H1 (cell line): ENCODE measurements at regions not wholly inside any gene's neighbourhood (a gene's known extent, or its start where the extent isn't known, plus 50 kb on each side); places are given as distances from the start of the nearest gene placed in this dataset.
"Not testable (repeated sequence)": the region's sequence is repeated elsewhere in the genome, so short reads cannot be mapped to it uniquely, and the experiment has no call there.

Experiments
- CTCF ChIA-PET: fragments of 300-600 bp; sonication (Branson Sonifier 250); formaldehyde crosslinking; loops from one replicate; lab custom pipeline; 2021; ENCODE audit not compliant: partially characterized antibody; lab: Charles Lee
- POLR2A ChIA-PET: fragments of 300-600 bp; sonication (Branson Sonifier 250); formaldehyde crosslinking; loops from one replicate; lab custom pipeline; 2021; ENCODE audit warnings: inconsistent platforms; ENCODE audit not compliant: partially characterized antibody; lab: Charles Lee
- DNase-seq, 2 experiments: peaks; one replicate each; pipeline versions ENCODE4 v3.0.0 to v3.0.0-alpha.2; 2010 to 2022; ENCODE audit warnings: low spot score in 2 of 2, low read depth in 1 of 2, mixed read lengths in 1 of 2
- FAIRE-seq: peaks from 2 replicates; lab custom pipeline; 2011; peaks lifted over from hg19 to GRCh38; lab: Jason Lieb, UNC
- H2AFZ ChIP-seq: 2 replicates; pipeline ENCODE4 v1.8.1; 2012; ENCODE audit warnings: low read length, inconsistent platforms
- H2AK5ac ChIP-seq: 2 replicates; pipeline ENCODE4 v1.6.1; 2013; ENCODE audit warnings: low read depth, low read length
- H2BK120ac ChIP-seq: replicated peaks from 2 replicates; pipeline ENCODE3; 2013; ENCODE audit warnings: low read depth, low read length, inconsistent platforms
- H2BK12ac ChIP-seq: 2 replicates; pipeline ENCODE4 v1.6.1; 2013; ENCODE audit warnings: low read depth, low read length
- H2BK15ac ChIP-seq: 2 replicates; pipeline ENCODE4 v1.6.1; 2013; ENCODE audit warnings: low read length
- H2BK20ac ChIP-seq: 2 replicates; pipeline ENCODE4 v1.6.1; 2013; ENCODE audit warnings: low read length
- H2BK5ac ChIP-seq: 2 replicates; pipeline ENCODE4 v1.6.1; 2013; ENCODE audit warnings: low read depth, low read length
- H3K14ac ChIP-seq: 2 replicates; pipeline ENCODE4 v1.6.1; 2013; ENCODE audit warnings: inconsistent platforms; ENCODE audit not compliant: insufficient read length
- H3K18ac ChIP-seq: 2 replicates; pipeline ENCODE4 v1.6.1; 2013; ENCODE audit warnings: low read length; ENCODE audit errors: extremely low read depth
- H3K23ac ChIP-seq: 2 replicates; pipeline ENCODE4 v1.6.1; 2013; ENCODE audit warnings: inconsistent platforms; ENCODE audit not compliant: insufficient read length
- H3K23me2 ChIP-seq: 2 replicates; pipeline ENCODE4 v1.6.1; 2013; ENCODE audit warnings: low read depth, low read length
- H3K27ac ChIP-seq: 2 replicates; pipeline ENCODE4 v1.6.1; 2011; ENCODE audit warnings: low read depth, low read length, inconsistent platforms
- H3K27me3 ChIP-seq, 4 experiments: replicated peaks in 1 of 4; 1 replicate in 1 of 4; 2 replicates in 3 of 4; pipeline versions ENCODE4 v1.6.1 to v1.8.1; 2011 to 2013; ENCODE audit warnings: low read length in 3 of 4, mild to moderate bottlenecking in 3 of 4, inconsistent platforms in 2 of 4, mixed read lengths in 2 of 4, moderate library complexity in 1 of 4; ENCODE audit not compliant: control insufficient read depth in 3 of 4, insufficient read depth in 3 of 4; ENCODE audit errors: extremely low read depth in 1 of 4
- H3K36me3 ChIP-seq, 4 experiments: 2 replicates each; pipeline versions ENCODE4 v1.6.1 to v1.8.1; 2011 to 2013; ENCODE audit warnings: mild to moderate bottlenecking in 4 of 4, low read length in 3 of 4, moderate library complexity in 2 of 4, control low read depth in 1 of 4, inconsistent platforms in 1 of 4; ENCODE audit not compliant: insufficient read depth in 4 of 4, control insufficient read depth in 2 of 4
- H3K4ac ChIP-seq: replicated peaks from 2 replicates; pipeline ENCODE3; 2013; ENCODE audit warnings: low read length, low read depth, mixed read lengths, inconsistent platforms; ENCODE audit not compliant: insufficient read length
- H3K4me1 ChIP-seq, 4 experiments: replicated peaks in 1 of 4; 1 replicate in 1 of 4; 2 replicates in 3 of 4; pipeline versions ENCODE4 v1.6.1 to v1.8.1; 2011 to 2013; ENCODE audit warnings: low read length in 3 of 4, inconsistent platforms in 2 of 4, mixed read lengths in 1 of 4; ENCODE audit not compliant: insufficient read depth in 4 of 4, control insufficient read depth in 3 of 4
- H3K4me2 ChIP-seq, 2 experiments: 2 replicates each; pipeline versions ENCODE4 v1.6.1 to v1.8.1; 2011 to 2013; ENCODE audit warnings: low read depth in 2 of 2, low read length in 2 of 2, control low read depth in 1 of 2, inconsistent platforms in 1 of 2, mild to moderate bottlenecking in 1 of 2; ENCODE audit not compliant: insufficient read depth in 1 of 2
- H3K4me3 ChIP-seq, 4 experiments: fragments of 200-600, 300-600 bp in 1 of 4; sonication (generic), shearing (Covaris generic), sonication (Bioruptor Twin) in 1 of 4; 2 replicates each; pipeline versions ENCODE4 v1.5.1 to v1.8.1; 2011 to 2016; ENCODE audit warnings: low read length in 4 of 4, low read depth in 3 of 4, control low read depth in 2 of 4, inconsistent platforms in 2 of 4, mild to moderate bottlenecking in 2 of 4, mixed read lengths in 1 of 4, moderate library complexity in 1 of 4; ENCODE audit not compliant: insufficient read depth in 2 of 4; ENCODE audit errors: extremely low read depth in 1 of 4
- H3K56ac ChIP-seq: replicated peaks from 2 replicates; pipeline ENCODE3; 2013; ENCODE audit warnings: low read depth, mild to moderate bottlenecking, mixed read lengths, low read length, inconsistent platforms; ENCODE audit not compliant: insufficient read length
- H3K79me1 ChIP-seq: 2 replicates; pipeline ENCODE4 v1.6.1; 2013; ENCODE audit warnings: low read depth, low read length, control low read depth
- H3K79me2 ChIP-seq, 2 experiments: 2 replicates each; pipeline versions ENCODE4 v1.6.1 to v1.8.1; 2012 to 2013; ENCODE audit warnings: low read length in 2 of 2, mild to moderate bottlenecking in 2 of 2, inconsistent platforms in 1 of 2; ENCODE audit not compliant: insufficient read depth in 2 of 2, control insufficient read depth in 1 of 2
- H3K9ac ChIP-seq, 4 experiments: replicated peaks in 1 of 4; 1 replicate in 1 of 4; 2 replicates in 3 of 4; pipeline versions ENCODE4 v1.6.1 to v1.8.1; 2011 to 2013; ENCODE audit warnings: low read depth in 3 of 4, low read length in 3 of 4, control low read depth in 2 of 4, mild to moderate bottlenecking in 2 of 4, moderate library complexity in 2 of 4, inconsistent platforms in 1 of 4; ENCODE audit errors: extremely low read depth in 1 of 4
- H3K9me3 ChIP-seq, 2 experiments: 2 replicates each; pipeline versions ENCODE4 v1.6.1 to v1.8.1; 2012 to 2013; ENCODE audit warnings: mild to moderate bottlenecking in 2 of 2, moderate library complexity in 2 of 2, control low read depth in 1 of 2, inconsistent platforms in 1 of 2, low read depth in 1 of 2, low read length in 1 of 2, mixed read lengths in 1 of 2; ENCODE audit not compliant: insufficient read depth in 2 of 2
- H4K20me1 ChIP-seq, 2 experiments: replicated peaks in 1 of 2; 2 replicates each; pipeline versions ENCODE3 to v1.8.1; 2011 to 2013; ENCODE audit warnings: inconsistent platforms in 2 of 2, low read length in 2 of 2, mild to moderate bottlenecking in 1 of 2; ENCODE audit not compliant: insufficient read depth in 2 of 2, control insufficient read depth in 1 of 2
- H4K5ac ChIP-seq: 2 replicates; pipeline ENCODE4 v1.6.1; 2013; ENCODE audit warnings: low read length, low read depth, mixed read lengths, inconsistent platforms; ENCODE audit not compliant: insufficient read length
- H4K8ac ChIP-seq: 2 replicates; pipeline ENCODE4 v1.8.0; 2013; ENCODE audit warnings: mild to moderate bottlenecking, moderate library complexity, low read length, inconsistent platforms; ENCODE audit not compliant: insufficient read depth; ENCODE audit errors: extremely low read depth
- H4K91ac ChIP-seq: replicated peaks from 2 replicates; pipeline ENCODE3; 2013; ENCODE audit warnings: low read length, mixed read lengths, inconsistent platforms; ENCODE audit not compliant: insufficient read length
- WGBS, 2 experiments: shearing (Covaris generic) in 1 of 2; methylation state at CpG; one replicate each; pipeline versions ENCODE4 v1.1.6 to v1.1.7; 2013 to 2015; ENCODE audit warnings: low lambda C conversion rate in 2 of 2, mixed read lengths in 2 of 2, inconsistent platforms in 1 of 2, low coverage in 1 of 2, missing lambda C conversion rate in 1 of 2; ENCODE audit not compliant: insufficient replicate concordance in 2 of 2, insufficient coverage in 1 of 2, insufficient read length in 1 of 2; ENCODE audit errors: extremely low coverage in 1 of 2, missing lambda C conversion rate in 1 of 2; 5-methylcytosine and 5-hydroxymethylcytosine counted together

DNA sequence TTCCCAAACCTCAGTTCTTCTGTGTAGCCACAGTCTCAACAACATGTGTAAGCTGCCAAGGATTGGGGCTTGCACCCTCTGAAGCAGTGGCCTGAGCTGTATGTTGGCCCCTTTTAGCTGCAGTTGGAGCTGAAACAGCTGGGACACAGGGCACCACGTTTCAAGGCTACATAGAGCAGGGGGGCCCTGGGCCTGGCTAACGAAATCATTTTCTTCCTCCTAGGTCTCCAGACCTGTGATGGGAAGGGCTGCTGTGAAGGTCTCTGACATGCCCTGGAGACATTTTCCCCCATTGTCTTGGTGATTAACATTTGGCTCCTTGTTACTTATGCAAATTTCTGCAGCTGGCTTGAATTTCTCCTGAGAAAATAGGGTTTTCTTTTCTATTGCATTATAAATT lies 112.6 kb downstream of the PDHA2 start:
- H3K18ac ChIP-seq, H4K5ac ChIP-seq, POLR2A ChIA-PET, H3K23ac ChIP-seq, H3K4me3 ChIP-seq, H3K27me3 ChIP-seq, H2BK5ac ChIP-seq, H4K20me1 ChIP-seq, H3K14ac ChIP-seq, FAIRE-seq, H3K27ac ChIP-seq, H3K4me1 ChIP-seq, H3K79me2 ChIP-seq, H4K91ac ChIP-seq, H2BK15ac ChIP-seq, CTCF ChIA-PET, H3K23me2 ChIP-seq, H3K4me2 ChIP-seq, H2AK5ac ChIP-seq, H3K56ac ChIP-seq, H2BK120ac ChIP-seq, H4K8ac ChIP-seq, H3K79me1 ChIP-seq, DNase-seq, H3K9ac ChIP-seq, H3K36me3 ChIP-seq, H3K4ac ChIP-seq, H2BK20ac ChIP-seq, H2BK12ac ChIP-seq, H3K9me3 ChIP-seq: not testable (repeated sequence)
- 63% methylated on average over 2 of the region's 2 CpGs; no CpG with 5 or more reads in 1 of the 2 experiments for WGBS, 2 experiments
- peak overlapping the region; percentile 78; the same call in 1 of the 2 replicates for H2AFZ ChIP-seq
